Spleen (tissue), 11 donors: ENCODE measurements at regions not wholly inside any gene's neighbourhood (a gene's known extent, or its start where the extent isn't known, plus 50 kb on each side); places are given as distances from the start of the nearest gene placed in this dataset.

Source experiments
- DNase-seq: peaks from one replicate; pipeline ENCODE4 v3.0.0-alpha.2; 2020
- H3K27ac ChIP-seq, 8 donors: fragments of 200-600 bp; sonication (generic) in 7 of 8; 1 replicate in 4 of 8; 2 replicates in 4 of 8; pipeline versions ENCODE4 v1.5.0 to v1.8.0; 2016 to 2021; ENCODE audit warnings: inconsistent platforms in 4 of 8, mild to moderate bottlenecking in 4 of 8, moderate library complexity in 1 of 8
- H3K27me3 ChIP-seq, 7 donors: fragments of 200-600 bp; sonication (generic) in 6 of 7; replicated peaks in 1 of 7; 1 replicate in 4 of 7; 2 replicates in 3 of 7; pipeline versions ENCODE4 v1.5.0 to v1.8.0; 2016 to 2021; ENCODE audit warnings: inconsistent platforms in 3 of 7, mild to moderate bottlenecking in 1 of 7
- H3K36me3 ChIP-seq, 6 donors: fragments of 200-600 bp; sonication (generic) in 5 of 6; 1 replicate in 4 of 6; 2 replicates in 2 of 6; pipeline versions ENCODE4 v1.5.0 to v1.8.0; 2016 to 2021; ENCODE audit warnings: inconsistent platforms in 2 of 6
- H3K4me1 ChIP-seq, 6 donors: fragments of 200-600 bp; sonication (generic) in 5 of 6; 1 replicate in 3 of 6; 2 replicates in 3 of 6; pipeline versions ENCODE4 v1.5.0 to v1.8.0; 2016 to 2021; ENCODE audit warnings: inconsistent platforms in 3 of 6
- H3K4me3 ChIP-seq, 8 donors: fragments of 200-600 bp; sonication (generic) in 7 of 8; 1 replicate in 4 of 8; 2 replicates in 4 of 8; pipeline versions ENCODE4 v1.5.0 to v1.8.0; 2016 to 2021; ENCODE audit warnings: inconsistent platforms in 4 of 8, mild to moderate bottlenecking in 4 of 8, moderate library complexity in 2 of 8
- H3K9me3 ChIP-seq, 8 donors: fragments of 200-600 bp; sonication (generic) in 7 of 8; 1 replicate in 4 of 8; 2 replicates in 4 of 8; pipeline versions ENCODE4 v1.5.0 to v1.8.0; 2016 to 2021; ENCODE audit warnings: inconsistent platforms in 4 of 8
- CTCF ChIP-seq, 11 experiments: fragments of 200-600 bp in 7 of 11; fragments of 450-650 bp in 4 of 11; sonication (generic) in 4 of 11; IDR thresholded peaks in 8 of 11; conservative IDR thresholded peaks in 3 of 11; 1 replicate in 7 of 11; 2 replicates in 4 of 11; pipeline versions ENCODE4 v1.4.0 to v1.8.0; 2016 to 2021; ENCODE audit warnings: antibody characterized with exemption in 11 of 11, inconsistent platforms in 4 of 11, mild to moderate bottlenecking in 1 of 11
- POLR2A ChIP-seq, 3 donors: fragments of 450-650 bp; IDR thresholded peaks; one replicate each; pipeline ENCODE4 v1.5.1; 2017; ENCODE audit warnings: antibody characterized with exemption in 3 of 3, mild to moderate bottlenecking in 1 of 3
- POLR2AphosphoS5 ChIP-seq, 3 donors: sonication (generic); formaldehyde crosslinking; IDR thresholded peaks; one replicate each; pipeline ENCODE4 v1.5.1; 2017; ENCODE audit warnings: antibody characterized with exemption in 3 of 3
- WGBS, 5 donors: extraction: QIAGEN DNeasy Blood & Tissue Kit in 3 of 5; methylation state at CpG; one replicate each; pipeline versions ENCODE4 v1.1.5 to v1.1.7; 2013 to 2018; 5-methylcytosine and 5-hydroxymethylcytosine counted together
- intact Hi-C: fragments of 100-400 bp; cut with DNase I; formaldehyde crosslinking; loops from one replicate; pipeline ENCODE4 v1.15.0; 2023; ENCODE audit warnings: low total_unique reads
- donor health status: healthy with polysubstance abuse.
- donor health status: DM: no; HTN: no; CAD: no; lungs with moderate emphysema.
- donor health status: DM: no; HTN: no; CAD: no.
- donor health status: Bipolar disorder and iron deficiency.
- donor health status: healthy.
- donor health status: DM: no; HTN: no; CAD: no.
- donor health status: DM: yes; HTN: yes; CAD: no.

GRCh38 chr3:72144773-72145505 lies 360.0 kb upstream of the PROK2 start:
- peaks cover 0 to 9% (median 0%) of the 10 kb centered on the region in 8 donors for H3K9me3 ChIP-seq
- DNase-seq, result peak; percentile 82
- TF ChIP-seq CTCF (IDR thresholded peaks at IDR 0.05 in 8 of 11, conservative IDR thresholded peaks at IDR 0.05 in 3 of 11), result no peak
- peak in 2 of 3 donors; percentile 71 to 78 for TF ChIP-seq POLR2AphosphoS5 (IDR thresholded peaks at IDR 0.05)
- no peak for TF ChIP-seq POLR2A (IDR thresholded peaks at IDR 0.05)
- no peaks in the 10 kb centered on the region for H3K36me3 ChIP-seq
- H3K4me3 ChIP-seq, result no peak overlapping the region
- peaks cover 9 to 38% (median 17%) of the 10 kb centered on the region in 6 donors for H3K4me1 ChIP-seq
- H3K27ac ChIP-seq, result peak overlapping the region in 1 of 8 donors; percentile 22
- WGBS, 5 donors, result 20 to 32% (median 29%) methylated on average over 10 of the region's 10 CpGs
- no peaks in the 10 kb centered on the region for H3K27me3 ChIP-seq
- intact Hi-C loops, result no loop called here

GRCh38 chr3:72143966-72144717 lies 359.2 kb upstream of the PROK2 start:
- 62 to 69% (median 63%) methylated on average over 6 of the region's 6 CpGs for WGBS, 5 donors
- intact Hi-C loops, result no loop called here
- no peak overlapping the region for H3K4me3 ChIP-seq
- H3K4me1 ChIP-seq, result peaks cover 9 to 38% (median 17%) of the 10 kb centered on the region in 6 donors
- peak overlapping the region in 1 of 8 donors; percentile 22 for H3K27ac ChIP-seq
- no peak for DNase-seq
- H3K27me3 ChIP-seq, result no peaks in the 10 kb centered on the region
- TF ChIP-seq POLR2AphosphoS5 (IDR thresholded peaks at IDR 0.05) (no peak), POLR2A (IDR thresholded peaks at IDR 0.05) (no peak), CTCF (IDR thresholded peaks at IDR 0.05 in 8 of 11, conservative IDR thresholded peaks at IDR 0.05 in 3 of 11) (no peak)
- no peaks in the 10 kb centered on the region for H3K36me3 ChIP-seq
- peaks cover 0 to 9% (median 0%) of the 10 kb centered on the region in 8 donors for H3K9me3 ChIP-seq

GRCh38 chr3:72143322-72143721 lies 358.4 kb upstream of the PROK2 start:
- Histone ChIP-seq H3K27me3 (no peaks in the 10 kb centered on the region), H3K4me1 (peaks cover 9 to 40% (median 17%) of the 10 kb centered on the region in 6 donors), H3K4me3 (no peak overlapping the region), H3K9me3 (peaks cover 0 to 9% (median 0%) of the 10 kb centered on the region in 8 donors), H3K36me3 (no peaks in the 10 kb centered on the region), H3K27ac (no peak overlapping the region)
- WGBS, 5 donors, result 90 to 97% (median 94%) methylated on average over 7 of the region's 7 CpGs
- intact Hi-C loops, result no loop called here
- TF ChIP-seq POLR2AphosphoS5 (IDR thresholded peaks at IDR 0.05) (no peak), CTCF (IDR thresholded peaks at IDR 0.05 in 8 of 11, conservative IDR thresholded peaks at IDR 0.05 in 3 of 11) (no peak), POLR2A (IDR thresholded peaks at IDR 0.05) (no peak)
- DNase-seq, result no peak

- Histone ChIP-seq H3K27ac (no peak overlapping the region), H3K4me1 (peaks cover 9 to 46% (median 17%) of the 10 kb centered on the region in 6 donors), H3K9me3 (peaks cover 0 to 9% (median 0%) of the 10 kb centered on the region in 8 donors), H3K27me3 (no peaks in the 10 kb centered on the region), H3K4me3 (no peak overlapping the region), H3K36me3 (no peaks in the 10 kb centered on the region)
- 62 to 83% (median 65%) methylated on average over 1 of the region's 1 CpG for WGBS, 5 donors
- no peak for DNase-seq
- TF ChIP-seq POLR2AphosphoS5 (IDR thresholded peaks at IDR 0.05) (no peak), CTCF (IDR thresholded peaks at IDR 0.05 in 8 of 11, conservative IDR thresholded peaks at IDR 0.05 in 3 of 11) (no peak), POLR2A (IDR thresholded peaks at IDR 0.05) (no peak)
- intact Hi-C loops, result no loop called here
Observed at GRCh38 chr3:72142028-72142427, 357.1 kb upstream of the PROK2 start.
